ENCODE measurements at regions not wholly inside any gene's neighbourhood (a gene's known extent, or its start where the extent isn't known, plus 50 kb on each side); places are given as distances from the start of the nearest gene placed in this dataset.

- TF ChIP-seq POLR2A (IDR thresholded peaks at IDR 0.05) (no peak), CTCF (IDR thresholded peaks at IDR 0.05) (no peak)
Measured at GRCh38 chr7:97454636-97455035, 277.2 kb upstream of the TAC1 start.

All from Peyer's patch (tissue), 4 donors.